GM12878 (cell line): ENCODE measurements at regions not wholly inside any gene's neighbourhood (a gene's known extent, or its start where the extent isn't known, plus 50 kb on each side); places are given as distances from the start of the nearest gene placed in this dataset.
A peak's percentile ranks its signal among the peaks of the same experiment; 100 is the strongest.

ENCODE experiments used
- BACH1 ChIP-seq: fragments of 450-650 bp; IDR thresholded peaks from 2 replicates; pipeline ENCODE4 v1.6.1; 2017; ENCODE audit warnings: mild to moderate bottlenecking, borderline replicate concordance
- BHLHE40 ChIP-seq, 2 experiments: fragments of 450-650 bp in 1 of 2; IDR thresholded peaks; 2 replicates each; pipeline ENCODE4 v1.6.1; 2011 to 2017; ENCODE audit warnings: low read depth in 2 of 2, borderline replicate concordance in 1 of 2, improper control_type of control experiment in 1 of 2, low read length in 1 of 2, mild to moderate bottlenecking in 1 of 2
- CBX3 ChIP-seq: fragments of 200-600 bp; sonication (generic); IDR thresholded peaks from 2 replicates; pipeline ENCODE4 v1.6.1; 2016; ENCODE audit warnings: low read depth, borderline replicate concordance
- DPF2 ChIP-seq: fragments of 450-650 bp; IDR thresholded peaks from 2 replicates; pipeline ENCODE4 v1.6.1; 2017; ENCODE audit warnings: mild to moderate bottlenecking
- ETV6 ChIP-seq, 2 experiments: fragments of 450-650 bp in 1 of 2; IDR thresholded peaks in 1 of 2; conservative IDR thresholded peaks in 1 of 2; 2 replicates each; pipeline ENCODE4 v1.6.1; 2014; ENCODE audit warnings: antibody characterized with exemption in 1 of 2, borderline replicate concordance in 1 of 2, low read depth in 1 of 2, mild to moderate bottlenecking in 1 of 2, moderate library complexity in 1 of 2
- FOS ChIP-seq: IDR thresholded peaks from 3 replicates; pipeline ENCODE4 v1.6.1; 2011; ENCODE audit warnings: borderline replicate concordance; ENCODE audit not compliant: insufficient read length; ENCODE audit errors: extremely low read depth
- HCFC1 ChIP-seq: fragments of 150-350 bp; IDR thresholded peaks from 2 replicates; pipeline ENCODE4 v1.6.1; 2014; ENCODE audit warnings: low read length
- IKZF2 ChIP-seq, 2 experiments: fragments of 450-650 bp; IDR thresholded peaks; 2 replicates each; pipeline ENCODE4 v1.6.1; 2017; ENCODE audit warnings: mild to moderate bottlenecking in 2 of 2, moderate library complexity in 2 of 2
- IRF4 ChIP-seq: IDR thresholded peaks from 2 replicates; pipeline ENCODE4 v1.6.1; 2011; ENCODE audit warnings: low read depth, low read length
- MAX ChIP-seq: IDR thresholded peaks from 2 replicates; pipeline ENCODE4 v1.6.1; 2012; ENCODE audit warnings: low read depth, low read length, improper control_type of control experiment
- MTA2 ChIP-seq: fragments of 450-650 bp; IDR thresholded peaks from 2 replicates; pipeline ENCODE4 v1.6.1; 2016; ENCODE audit warnings: low read depth, mild to moderate bottlenecking, moderate library complexity
- POU2F2 ChIP-seq: IDR thresholded peaks from 3 replicates; pipeline ENCODE4 v1.6.1; 2011; ENCODE audit warnings: low read depth, mild to moderate bottlenecking, low read length, borderline replicate concordance
- RCOR1 ChIP-seq: conservative IDR thresholded peaks from 2 replicates; pipeline ENCODE4 v1.6.1; 2012; ENCODE audit warnings: low read depth, low read length, improper control_type of control experiment
- RFX5 ChIP-seq: IDR thresholded peaks from 2 replicates; pipeline ENCODE4 v1.6.1; 2011; ENCODE audit warnings: low read depth, low read length, improper control_type of control experiment
- SMC3 ChIP-seq: IDR thresholded peaks from 2 replicates; pipeline ENCODE4 v1.6.1; 2011; ENCODE audit warnings: low read length, improper control_type of control experiment, borderline replicate concordance
- SP1 ChIP-seq: IDR thresholded peaks from one replicate; pipeline ENCODE4 v1.6.1; 2011; ENCODE audit warnings: low read depth, low read length
- SRF ChIP-seq, 2 experiments: IDR thresholded peaks; 2 replicates each; pipeline ENCODE4 v1.6.1; 2011; ENCODE audit warnings: low read depth in 2 of 2, low read length in 2 of 2, mild to moderate bottlenecking in 1 of 2, moderate library complexity in 1 of 2
- SUZ12 ChIP-seq: fragments of 200-600 bp; sonication (generic); IDR thresholded peaks from one replicate; pipeline ENCODE4 v1.6.1; 2018; ENCODE audit warnings: antibody characterized with exemption, mild to moderate bottlenecking; ENCODE audit not compliant: unreplicated experiment
- YY1 ChIP-seq: IDR thresholded peaks from 2 replicates; pipeline ENCODE4 v1.6.1; 2011; ENCODE audit warnings: low read depth, mild to moderate bottlenecking, low read length
- ZBED1 ChIP-seq: IDR thresholded peaks from 2 replicates; pipeline ENCODE4 v1.6.1; 2016; ENCODE audit warnings: borderline replicate concordance
- ZBTB11 ChIP-seq: fragments of 450-650 bp; formaldehyde crosslinking; IDR thresholded peaks from 2 replicates; pipeline ENCODE4 v1.5.0; 2022; ENCODE audit warnings: mild to moderate bottlenecking, missing genetic modification characterization
- ZNF24 ChIP-seq: fragments of 450-650 bp; IDR thresholded peaks from 2 replicates; pipeline ENCODE4 v1.6.1; 2017; ENCODE audit warnings: antibody characterized with exemption, mild to moderate bottlenecking
- ZNF592 ChIP-seq: fragments of 450-650 bp; IDR thresholded peaks from 2 replicates; pipeline ENCODE4 v1.6.1; 2017; ENCODE audit warnings: mild to moderate bottlenecking, moderate library complexity
- ZSCAN29 ChIP-seq: fragments of 450-650 bp; IDR thresholded peaks from 2 replicates; pipeline ENCODE4 v1.6.1; 2017; ENCODE audit warnings: mild to moderate bottlenecking, moderate library complexity

GRCh38 chr2:64914735-64915509, 74.3 kb upstream of the SLC1A4 start (continued):
- TF ChIP-seq CBX3 (no peak), ZNF592 (no peak), SUZ12 (no peak), IKZF2 (IDR thresholded peaks at IDR 0.05) (peak; percentile 68 to 76), FOS (no peak), BACH1 (peak; percentile 37), DPF2 (peak; percentile 83; the same call in 1 of the 2 replicates), MTA2 (peak; percentile 59; the same call in 1 of the 2 replicates), POU2F2 (peak; percentile 86), SMC3 (no peak), ZSCAN29 (no peak), YY1 (peak; percentile 45; the same call in 1 of the 2 replicates), MAX (no peak), BHLHE40 (IDR thresholded peaks at IDR 0.05; ENCODE audit: borderline replicate concordance in 1 of 2, low read depth in 2 of 2, low read length in 1 of 2) (peak; percentile 36 to 59; a peak in 2 of 4 replicates), ZNF24 (0 out of 2 replicates have a peak, but pooled peaks have one; percentile 4), RFX5 (no peak), SRF (IDR thresholded peaks at IDR 0.05; ENCODE audit: low read depth in 2 of 2, low read length in 2 of 2) (0 out of 4 replicates have a peak, but pooled peaks of 1 of the 2 experiments have one; percentile 10), ZBED1 (peak; percentile 81; the same call in 1 of the 2 replicates), ETV6 (conservative IDR thresholded peaks at IDR 0.05 in 1 of 2, IDR thresholded peaks at IDR 0.05 in 1 of 2; ENCODE audit: borderline replicate concordance in 1 of 2, low read depth in 1 of 2) (peak in 1 of 2 experiments; percentile 57; a peak in 2 of 4 replicates), RCOR1 (no peak), ZBTB11 (CRISPR knock-in tag) (no peak), SP1 (peak; percentile 50), IRF4 (peak; percentile 88), HCFC1 (no peak)
